Smooth muscle cell (in vitro differentiated cells): ENCODE measurements at regions not wholly inside any gene's neighbourhood (a gene's known extent, or its start where the extent isn't known, plus 50 kb on each side); places are given as distances from the start of the nearest gene placed in this dataset.

Experiments used
- DNase-seq: peaks from one replicate; lab custom pipeline; 2025; ENCODE audit not compliant: unreplicated experiment; lab: John Stamatoyannopoulos, UW
- H2AFZ ChIP-seq: fragments of 200-600 bp; sonication (generic); 2 replicates; pipeline ENCODE4 v1.6.0; 2016; ENCODE audit warnings: antibody characterized with exemption, low read depth, mild to moderate bottlenecking
- H3F3A ChIP-seq: fragments of 200-600 bp; sonication (generic); 2 replicates; pipeline ENCODE4 v1.6.0; 2017; ENCODE audit warnings: antibody characterized with exemption, low read depth
- H3K27ac ChIP-seq: fragments of 200-600 bp; sonication (generic); 2 replicates; pipeline ENCODE4 v1.5.1; 2016; ENCODE audit warnings: low read depth, mild to moderate bottlenecking
- H3K27me3 ChIP-seq: fragments of 200-600 bp; sonication (generic); 2 replicates; pipeline ENCODE4 v1.6.1; 2016; ENCODE audit warnings: low read depth, mild to moderate bottlenecking
- H3K36me3 ChIP-seq: fragments of 200-600 bp; sonication (generic); 2 replicates; pipeline ENCODE4 v1.5.1; 2016; ENCODE audit warnings: low read depth
- H3K4me1 ChIP-seq: fragments of 200-600 bp; sonication (generic); 2 replicates; pipeline ENCODE4 v1.5.1; 2016; ENCODE audit warnings: low read depth
- H3K4me2 ChIP-seq: fragments of 200-600 bp; sonication (generic); 2 replicates; pipeline ENCODE4 v1.6.0; 2016; ENCODE audit warnings: mild to moderate bottlenecking
- H3K4me3 ChIP-seq: fragments of 200-600 bp; sonication (generic); 2 replicates; pipeline ENCODE4 v1.5.1; 2016; ENCODE audit warnings: mild to moderate bottlenecking
- H3K79me2 ChIP-seq: fragments of 200-600 bp; sonication (generic); 2 replicates; pipeline ENCODE4 v1.6.0; 2016; ENCODE audit warnings: low read depth, mild to moderate bottlenecking
- H3K9ac ChIP-seq: fragments of 200-600 bp; sonication (generic); 2 replicates; pipeline ENCODE4 v1.6.0; 2016; ENCODE audit warnings: low read depth
- H3K9me3 ChIP-seq: fragments of 200-600 bp; sonication (generic); replicated peaks from 2 replicates; pipeline ENCODE4 v1.5.1; 2016; ENCODE audit warnings: low read depth
- H4K20me1 ChIP-seq: fragments of 200-600 bp; sonication (generic); 2 replicates; pipeline ENCODE4 v1.6.0; 2016; ENCODE audit warnings: low read depth
- CTCF ChIP-seq: fragments of 200-600 bp; sonication (generic); IDR thresholded peaks from 2 replicates; pipeline ENCODE4 v1.5.1; 2017; ENCODE audit warnings: borderline replicate concordance, mild to moderate bottlenecking, antibody characterized with exemption; ENCODE audit not compliant: insufficient read depth, poor library complexity, severe bottlenecking
- WGBS: methylation state at CpG from one replicate; pipeline ENCODE4 v1.1.7; 2016; ENCODE audit warnings: low lambda C conversion rate; 5-methylcytosine and 5-hydroxymethylcytosine counted together

GRCh38 chrX:45668686-45669443, 468.2 kb upstream of the DIPK2B start:
- Histone ChIP-seq H3K79me2 (no peaks in the 10 kb centered on the region), H3K36me3 (no peaks in the 10 kb centered on the region), H3K4me2 (no peak overlapping the region), H3K27ac (peak overlapping the region; percentile 40), H3K9me3 (peaks cover 3% of the 10 kb centered on the region), H3K27me3 (no peaks in the 10 kb centered on the region), H3K4me1 (no peaks in the 10 kb centered on the region), H3F3A (no peaks in the 10 kb centered on the region), H4K20me1 (no peaks in the 10 kb centered on the region), H3K9ac (no peak overlapping the region), H3K4me3 (no peak overlapping the region), H2AFZ (no peak overlapping the region)
- no peak for DNase-seq
- 62% methylated on average over 6 of the region's 6 CpGs for WGBS
- TF ChIP-seq CTCF, result no peak

- no peak for TF ChIP-seq CTCF
- no peaks in the 10 kb centered on the region for H3K4me1 ChIP-seq
- H3K9me3 ChIP-seq, result peaks cover 3% of the 10 kb centered on the region
- no peak overlapping the region for H3K4me2 ChIP-seq
- no peak overlapping the region for H3K4me3 ChIP-seq
- no peaks in the 10 kb centered on the region for H3K79me2 ChIP-seq
- WGBS, result 83% methylated on average over 1 of the region's 1 CpG
- no peak overlapping the region for H3K9ac ChIP-seq
- no peaks in the 10 kb centered on the region for H3K36me3 ChIP-seq
- DNase-seq, result no peak
- no peaks in the 10 kb centered on the region for H3K27me3 ChIP-seq
- H3F3A ChIP-seq, result no peaks in the 10 kb centered on the region
- no peak overlapping the region for H2AFZ ChIP-seq
- no peaks in the 10 kb centered on the region for H4K20me1 ChIP-seq
- no peak overlapping the region for H3K27ac ChIP-seq
These were observed 467.0 kb upstream of the DIPK2B start for GRCh38 chrX:45667666-45668065.

- no peaks in the 10 kb centered on the region for H3K36me3 ChIP-seq
- no peak for TF ChIP-seq CTCF
- no peaks in the 10 kb centered on the region for H4K20me1 ChIP-seq
- no peaks in the 10 kb centered on the region for H3K79me2 ChIP-seq
- WGBS, result 76% methylated on average over 14 of the region's 19 CpGs
- no peak overlapping the region for H3K27ac ChIP-seq
- no peaks in the 10 kb centered on the region for H3K4me1 ChIP-seq
- H3K9me3 ChIP-seq, result no peaks in the 10 kb centered on the region
- no peaks in the 10 kb centered on the region for H3F3A ChIP-seq
- H3K4me2 ChIP-seq, result no peak overlapping the region
- H3K9ac ChIP-seq, result no peak overlapping the region
- H2AFZ ChIP-seq, result no peak overlapping the region
- DNase-seq, result no peak
- no peak overlapping the region for H3K4me3 ChIP-seq
- H3K27me3 ChIP-seq, result no peaks in the 10 kb centered on the region
These were observed 464.1 kb upstream of the DIPK2B start for GRCh38 chrX:45664727-45665290.

- H3K36me3 ChIP-seq, result no peaks in the 10 kb centered on the region
- no peaks in the 10 kb centered on the region for H3F3A ChIP-seq
- DNase-seq, result no peak
- H3K4me3 ChIP-seq, result no peak overlapping the region
- H2AFZ ChIP-seq, result no peak overlapping the region
- H3K27me3 ChIP-seq, result no peaks in the 10 kb centered on the region
- H3K79me2 ChIP-seq, result no peaks in the 10 kb centered on the region
- H3K4me2 ChIP-seq, result no peak overlapping the region
- H4K20me1 ChIP-seq, result no peaks in the 10 kb centered on the region
- no peak overlapping the region for H3K27ac ChIP-seq
- H3K9me3 ChIP-seq, result no peaks in the 10 kb centered on the region
- no peak overlapping the region for H3K9ac ChIP-seq
- WGBS, result 56% methylated on average over 2 of the region's 2 CpGs
- TF ChIP-seq CTCF, result no peak
- no peaks in the 10 kb centered on the region for H3K4me1 ChIP-seq
These were observed 459.8 kb upstream of the DIPK2B start for GRCh38 chrX:45660477-45660876.
